Stimulated activated CD4-positive, alpha-beta T cell treated with anti-CD3 and anti-CD28 coated beads, Interleukin-4, amount 100 ng/mL, for 4 hours (primary cell): ENCODE measurements at regions not wholly inside any gene's neighbourhood (a gene's known extent, or its start where the extent isn't known, plus 50 kb on each side); places are given as distances from the start of the nearest gene placed in this dataset.
"Not testable (repeated sequence)": the region's sequence is repeated elsewhere in the genome, so short reads cannot be mapped to it uniquely, and the experiment has no call there.

Source experiments
- DNase-seq, 2 experiments: peaks; one replicate each; pipeline ENCODE4 v3.0.0-alpha.2; 2020

- DNase-seq: no peak
Measured at GRCh38 chr4:13763707-13764106, 136.2 kb upstream of the BOD1L1 start.

- no peak for DNase-seq
Measured at GRCh38 chr4:13765539-13765938, 138.0 kb upstream of the BOD1L1 start.

GRCh38 chr4:13766761-13767540, 139.4 kb upstream of the BOD1L1 start:
- no peak for DNase-seq

- DNase-seq: no peak
Measured at GRCh38 chr4:13777341-13777740, 149.8 kb upstream of the BOD1L1 start.

GRCh38 chr4:13778367-13778766, 150.8 kb upstream of the BOD1L1 start:
- no peak for DNase-seq

GRCh38 chr4:13782231-13782630, 154.7 kb upstream of the BOD1L1 start:
- DNase-seq: no peak

- DNase-seq: no peak
Measured at GRCh38 chr4:13783800-13784411, 156.4 kb upstream of the BOD1L1 start.

- DNase-seq: no peak
Measured at GRCh38 chr4:13793020-13793710, 165.6 kb upstream of the BOD1L1 start.

GRCh38 chr4:13794819-13795565, 167.5 kb upstream of the BOD1L1 start:
- DNase-seq: no peak

- DNase-seq: no peak
Measured at GRCh38 chr4:13797061-13797460, 169.5 kb upstream of the BOD1L1 start.

- DNase-seq: no peak
Measured at GRCh38 chr4:13815231-13815630, 187.7 kb upstream of the BOD1L1 start.

GRCh38 chr4:13816472-13816871, 188.9 kb upstream of the BOD1L1 start:
- no peak for DNase-seq

- DNase-seq: no peak
Measured at GRCh38 chr4:13821522-13821921, 194.0 kb upstream of the BOD1L1 start.

GRCh38 chr4:13825822-13826221, 198.3 kb upstream of the BOD1L1 start:
- DNase-seq: not testable (repeated sequence)

GRCh38 chr4:13829457-13829856, 201.9 kb upstream of the BOD1L1 start:
- no peak for DNase-seq

GRCh38 chr4:13830449-13830848, 202.9 kb upstream of the BOD1L1 start:
- no peak for DNase-seq

- DNase-seq: no peak
Measured at GRCh38 chr4:13833171-13833804, 205.8 kb upstream of the BOD1L1 start.

- no peak for DNase-seq
Measured at GRCh38 chr4:13836946-13837912, 209.7 kb upstream of the BOD1L1 start.

GRCh38 chr4:13840502-13841190, 213.1 kb upstream of the BOD1L1 start:
- DNase-seq: no peak

- no peak for DNase-seq
Measured at GRCh38 chr4:13844740-13845139, 217.2 kb upstream of the BOD1L1 start.

GRCh38 chr4:13849778-13850177, 222.3 kb upstream of the BOD1L1 start:
- DNase-seq: no peak
